Pancreas (tissue), 10 donors: ENCODE measurements at regions not wholly inside any gene's neighbourhood (a gene's known extent, or its start where the extent isn't known, plus 50 kb on each side); places are given as distances from the start of the nearest gene placed in this dataset.

ENCODE experiments used
- ATAC-seq, 4 donors: fragments of 200-7000 bp; cut with Tn5 transposase; one replicate each; pipeline versions ENCODE4 v1.8.0 to v1.9.1; 2020; ENCODE audit warnings: mild to moderate bottlenecking in 4 of 4, moderate library complexity in 4 of 4
- DNase-seq, 6 donors: peaks; one replicate each; pipeline ENCODE4 v3.0.0-alpha.2; 2020
- FAIRE-seq: peaks from 2 replicates; lab custom pipeline; 2012; peaks lifted over from hg19 to GRCh38; lab: Jason Lieb, UNC
- H3K27ac ChIP-seq, 4 donors: fragments of 200-600 bp; sonication (generic); 1 replicate in 3 of 4; 2 replicates in 1 of 4; pipeline versions ENCODE4 v1.5.0 to v1.8.0; 2020
- H3K27me3 ChIP-seq, 4 donors: fragments of 200-600 bp; one replicate each; pipeline ENCODE4 v1.8.0; 2021
- H3K36me3 ChIP-seq, 3 donors: fragments of 200-600 bp; sonication (generic) in 1 of 3; one replicate each; pipeline versions ENCODE4 v1.5.0 to v1.8.0; 2020 to 2021
- H3K4me1 ChIP-seq, 3 donors: fragments of 200-600 bp; one replicate each; pipeline ENCODE4 v1.8.0; 2021
- H3K4me3 ChIP-seq, 4 donors: fragments of 200-600 bp; sonication (generic) in 2 of 4; one replicate each; pipeline versions ENCODE4 v1.5.0 to v1.8.0; 2020 to 2021
- H3K9me3 ChIP-seq, 4 donors: fragments of 200-600 bp; one replicate each; pipeline ENCODE4 v1.8.0; 2021
- WGBS, 2 donors: extraction: QIAGEN DNeasy Blood & Tissue Kit; methylation state at CpG; one replicate each; pipeline ENCODE4 v1.1.7; 2013; 5-methylcytosine and 5-hydroxymethylcytosine counted together
- intact Hi-C, 3 donors: fragments of 100-400 bp; cut with DNase I; formaldehyde crosslinking; loops; one replicate each; pipeline versions ENCODE4 v1.11.1 to v1.14.2; 2022
- TF ChIP-seq, protein P1 (sequence below), 4 donors: fragments of 200-600 bp; sonication (generic) in 3 of 4; IDR thresholded peaks; one replicate each; pipeline versions ENCODE4 v1.5.0 to v1.8.0; 2021; ENCODE audit warnings: antibody characterized with exemption in 4 of 4
- donor health status: healthy with polysubstance abuse.
- donor health status: DM: no; HTN: no; CAD: no; lungs with moderate emphysema.
- donor health status: DM: no; HTN: no; CAD: no.
- donor health status: control.
- donor health status: control.
- donor health status: Bipolar disorder and iron deficiency.
- donor health status: DM: yes; HTN: yes; CAD: no.
- donor health status: DM: no; HTN: no; CAD: no.
- donor health status: DM: no; HTN: no; CAD: no.
- donor health status: DM: yes; HTN: yes; CAD: no.

GRCh38 chr15:31606194-31606669 is 279.6 kb downstream of the KLF13 start:
- H3K27ac ChIP-seq: no peak overlapping the region
- no peaks in the 10 kb centered on the region for H3K9me3 ChIP-seq
- 91 to 94% methylated on average over 5 of the region's 5 CpGs for WGBS, 2 donors
- no peak overlapping the region for H3K4me3 ChIP-seq
- intact Hi-C loops: no loop called here
- H3K4me1 ChIP-seq: no peaks in the 10 kb centered on the region
- H3K36me3 ChIP-seq: no peaks in the 10 kb centered on the region
- H3K27me3 ChIP-seq: no peaks in the 10 kb centered on the region
- FAIRE-seq (no peak), ATAC-seq (no peak), DNase-seq (no peak)
- TF ChIP-seq, protein P1, sequence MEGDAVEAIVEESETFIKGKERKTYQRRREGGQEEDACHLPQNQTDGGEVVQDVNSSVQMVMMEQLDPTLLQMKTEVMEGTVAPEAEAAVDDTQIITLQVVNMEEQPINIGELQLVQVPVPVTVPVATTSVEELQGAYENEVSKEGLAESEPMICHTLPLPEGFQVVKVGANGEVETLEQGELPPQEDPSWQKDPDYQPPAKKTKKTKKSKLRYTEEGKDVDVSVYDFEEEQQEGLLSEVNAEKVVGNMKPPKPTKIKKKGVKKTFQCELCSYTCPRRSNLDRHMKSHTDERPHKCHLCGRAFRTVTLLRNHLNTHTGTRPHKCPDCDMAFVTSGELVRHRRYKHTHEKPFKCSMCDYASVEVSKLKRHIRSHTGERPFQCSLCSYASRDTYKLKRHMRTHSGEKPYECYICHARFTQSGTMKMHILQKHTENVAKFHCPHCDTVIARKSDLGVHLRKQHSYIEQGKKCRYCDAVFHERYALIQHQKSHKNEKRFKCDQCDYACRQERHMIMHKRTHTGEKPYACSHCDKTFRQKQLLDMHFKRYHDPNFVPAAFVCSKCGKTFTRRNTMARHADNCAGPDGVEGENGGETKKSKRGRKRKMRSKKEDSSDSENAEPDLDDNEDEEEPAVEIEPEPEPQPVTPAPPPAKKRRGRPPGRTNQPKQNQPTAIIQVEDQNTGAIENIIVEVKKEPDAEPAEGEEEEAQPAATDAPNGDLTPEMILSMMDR (IDR thresholded peaks at IDR 0.05): no peak

- no peaks in the 10 kb centered on the region for H3K36me3 ChIP-seq
- no peak for ATAC-seq
- no peaks in the 10 kb centered on the region for H3K27me3 ChIP-seq
- no peak overlapping the region for H3K27ac ChIP-seq
- intact Hi-C loops: no loop called here
- no peak for FAIRE-seq
- DNase-seq: no peak
- H3K4me3 ChIP-seq: no peak overlapping the region
- H3K9me3 ChIP-seq: no peaks in the 10 kb centered on the region
- TF ChIP-seq, protein P1 (IDR thresholded peaks at IDR 0.05): no peak
- WGBS, 2 donors: 78 to 81% methylated on average over 1 of the region's 1 CpG
- no peaks in the 10 kb centered on the region for H3K4me1 ChIP-seq
Observed at GRCh38 chr15:31606931-31607497, 280.4 kb downstream of the KLF13 start.

GRCh38 chr15:31607656-31608055 is 281.0 kb downstream of the KLF13 start:
- no peaks in the 10 kb centered on the region for H3K27me3 ChIP-seq
- TF ChIP-seq, protein P1 (IDR thresholded peaks at IDR 0.05): no peak
- no peak overlapping the region for H3K27ac ChIP-seq
- no peak for DNase-seq
- intact Hi-C loops: no loop called here
- no peaks in the 10 kb centered on the region for H3K4me1 ChIP-seq
- H3K9me3 ChIP-seq: no peaks in the 10 kb centered on the region
- FAIRE-seq: no peak
- H3K36me3 ChIP-seq: no peaks in the 10 kb centered on the region
- 96 to 99% methylated on average over 3 of the region's 3 CpGs for WGBS, 2 donors
- H3K4me3 ChIP-seq: no peak overlapping the region
- no peak for ATAC-seq

- Histone ChIP-seq H3K4me1 (no peaks in the 10 kb centered on the region), H3K4me3 (no peak overlapping the region), H3K9me3 (no peaks in the 10 kb centered on the region), H3K27ac (no peak overlapping the region), H3K36me3 (no peaks in the 10 kb centered on the region), H3K27me3 (no peaks in the 10 kb centered on the region)
- FAIRE-seq (no peak), ATAC-seq (no peak), DNase-seq (no peak)
- intact Hi-C loops: no loop called here
- 83 to 87% methylated on average over 6 of the region's 6 CpGs for WGBS, 2 donors
- TF ChIP-seq, protein P1 (IDR thresholded peaks at IDR 0.05): no peak
Observed at GRCh38 chr15:31609258-31609681, 282.6 kb downstream of the KLF13 start.

DNA sequence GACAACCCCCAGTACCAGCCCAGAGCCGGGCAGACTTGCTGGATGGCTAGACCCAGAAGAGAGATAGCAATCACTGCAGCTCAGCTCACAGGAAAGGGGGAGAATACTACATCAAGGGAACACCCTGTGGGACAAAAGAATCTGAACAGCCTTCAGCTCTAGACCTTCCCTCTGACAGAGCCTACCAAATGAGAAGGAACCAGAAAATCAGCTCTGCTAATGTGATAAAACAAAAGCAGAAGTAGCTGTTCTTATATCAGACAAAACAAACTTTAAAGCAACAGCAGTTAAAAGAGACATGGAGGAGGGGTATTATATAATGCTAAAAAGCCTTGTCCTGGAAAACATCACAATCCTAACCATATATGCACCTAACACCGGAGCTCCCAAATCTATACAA is 283.3 kb downstream of the KLF13 start:
- no peaks in the 10 kb centered on the region for H3K4me1 ChIP-seq
- intact Hi-C loops: no loop called here
- FAIRE-seq (no peak), ATAC-seq (no peak), DNase-seq (no peak)
- 86 to 96% methylated on average over 2 of the region's 2 CpGs for WGBS, 2 donors
- no peaks in the 10 kb centered on the region for H3K9me3 ChIP-seq
- TF ChIP-seq, protein P1 (IDR thresholded peaks at IDR 0.05): no peak
- no peaks in the 10 kb centered on the region for H3K27me3 ChIP-seq
- H3K36me3 ChIP-seq: no peaks in the 10 kb centered on the region
- no peak overlapping the region for H3K4me3 ChIP-seq
- H3K27ac ChIP-seq: no peak overlapping the region
